GM18870 (cell line): ENCODE measurements at regions not wholly inside any gene's neighbourhood (a gene's known extent, or its start where the extent isn't known, plus 50 kb on each side); places are given as distances from the start of the nearest gene placed in this dataset.

Experiments
- ATAC-seq: cut with Tn5 transposase; IDR thresholded peaks from one replicate; pipeline ENCODE4 v1.9.1; 2021; ENCODE audit warnings: moderate library complexity; ENCODE audit not compliant: unreplicated experiment

DNA sequence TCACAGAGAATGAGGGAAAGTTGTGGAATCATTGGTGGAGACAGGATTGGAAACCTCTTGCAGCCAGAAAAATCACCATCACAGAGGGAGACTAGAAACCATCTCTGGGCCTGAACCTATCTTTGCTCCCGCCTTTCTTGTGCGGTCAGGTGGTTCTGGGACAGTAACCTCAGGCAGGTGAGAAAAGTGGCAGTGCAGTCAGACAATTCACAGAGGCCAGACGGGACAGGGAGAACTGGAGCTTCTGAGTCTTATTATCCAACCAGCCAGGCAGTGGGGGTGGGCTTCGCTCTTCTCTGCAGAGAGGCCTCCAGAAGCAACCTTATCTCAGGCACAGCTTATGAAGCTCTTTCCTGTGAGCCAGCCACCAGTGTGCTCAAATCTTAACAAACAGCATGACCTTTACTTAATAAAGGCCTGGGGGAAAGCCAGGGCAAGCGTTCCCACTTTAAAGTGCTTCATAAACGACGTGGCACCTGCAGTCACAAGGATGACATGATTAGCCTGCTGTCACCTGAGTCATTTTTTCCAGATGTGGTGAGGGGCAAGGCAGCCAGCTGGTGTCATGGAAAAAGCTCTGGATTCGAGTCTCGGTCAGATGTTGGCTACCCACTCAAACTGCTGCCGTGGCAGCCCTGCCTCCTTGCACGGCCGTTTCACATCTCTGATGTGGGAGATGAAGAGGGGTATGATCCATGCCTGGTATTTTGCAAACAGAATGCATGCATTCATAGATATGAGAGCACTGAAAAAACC, 109.7 kb downstream of the B3GNT2 start:
- no peak for ATAC-seq

- ATAC-seq = no peak
Measured at GRCh38 chr2:62304429-62305417, 108.8 kb downstream of the B3GNT2 start.

DNA sequence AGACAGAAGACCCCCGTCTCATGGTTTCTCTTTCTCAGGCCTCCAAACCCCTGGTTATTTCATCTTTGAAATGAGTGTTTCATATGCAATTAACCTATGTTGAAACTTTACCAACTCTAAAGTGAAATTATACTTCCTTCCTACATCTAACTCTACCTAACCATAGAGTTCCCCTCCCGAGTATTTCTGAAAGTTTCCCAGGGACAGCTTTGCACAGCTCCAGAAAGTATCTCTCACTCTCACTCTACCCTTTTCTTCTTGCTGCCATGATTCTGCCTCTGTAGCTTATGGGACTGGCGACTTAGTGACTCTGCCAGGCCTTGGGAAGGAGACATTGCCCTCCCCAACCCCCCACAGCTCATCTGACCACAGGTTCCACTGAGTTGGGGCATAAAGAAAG, 107.9 kb downstream of the B3GNT2 start:
- ATAC-seq = peak; percentile 30

DNA sequence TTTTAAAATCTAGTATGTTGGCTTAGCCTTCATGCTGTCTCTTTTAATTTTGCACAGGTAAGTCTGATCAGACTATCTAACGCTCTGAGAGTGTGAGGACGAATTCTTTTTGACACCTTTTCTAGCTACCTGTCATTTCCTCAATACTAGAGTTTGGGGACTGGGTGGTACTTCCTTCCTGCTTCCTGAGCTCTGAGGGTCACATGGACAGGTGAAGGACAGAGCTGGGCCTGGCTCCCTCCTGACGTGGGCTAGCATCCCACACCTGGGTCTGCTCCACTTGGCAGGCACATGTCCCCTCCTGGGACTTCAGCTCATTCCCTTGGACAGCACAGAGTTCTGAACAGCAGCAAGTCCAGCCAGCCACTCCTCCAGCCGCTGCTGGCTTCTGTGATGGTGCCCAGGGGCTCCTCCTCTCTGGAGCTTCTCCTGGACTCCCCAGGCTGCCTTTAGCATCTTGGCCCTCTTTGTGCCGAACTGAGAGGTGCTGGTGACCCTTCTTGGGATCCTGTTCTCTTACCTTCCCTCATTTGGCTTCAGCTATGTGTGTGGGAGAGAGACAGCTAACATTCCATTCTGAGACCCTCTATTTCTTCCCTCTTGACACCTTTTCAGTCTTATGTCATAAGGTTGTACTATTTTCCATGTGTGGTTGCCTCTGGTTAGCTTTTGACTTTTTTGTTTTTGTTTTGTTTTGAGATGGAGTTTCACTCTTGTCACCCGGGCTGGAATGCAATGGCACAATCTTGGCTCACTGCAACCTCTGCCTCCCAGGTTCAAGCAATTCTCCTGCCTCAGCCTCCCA, 106.9 kb downstream of the B3GNT2 start:
- ATAC-seq = no peak

DNA sequence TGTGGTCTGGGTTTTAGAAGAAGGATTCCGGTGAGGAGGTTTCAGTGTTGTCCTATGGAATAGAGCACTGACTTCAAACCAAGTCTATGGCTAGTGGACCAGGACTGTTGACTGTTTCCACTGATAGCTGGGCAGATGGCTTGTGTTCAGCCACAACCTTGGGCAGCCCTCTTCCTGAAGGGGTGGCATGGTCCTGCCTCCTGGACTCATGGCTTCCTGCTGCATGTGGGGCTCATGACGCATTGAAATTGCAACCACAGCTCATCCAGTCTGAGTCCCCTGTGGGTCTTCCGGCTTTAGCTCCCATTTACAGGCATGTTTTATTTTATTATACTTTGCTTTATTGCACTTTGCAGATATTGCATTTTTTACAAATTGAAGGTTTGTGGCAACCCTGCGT, 105.0 kb downstream of the B3GNT2 start:
- ATAC-seq = no peak

DNA sequence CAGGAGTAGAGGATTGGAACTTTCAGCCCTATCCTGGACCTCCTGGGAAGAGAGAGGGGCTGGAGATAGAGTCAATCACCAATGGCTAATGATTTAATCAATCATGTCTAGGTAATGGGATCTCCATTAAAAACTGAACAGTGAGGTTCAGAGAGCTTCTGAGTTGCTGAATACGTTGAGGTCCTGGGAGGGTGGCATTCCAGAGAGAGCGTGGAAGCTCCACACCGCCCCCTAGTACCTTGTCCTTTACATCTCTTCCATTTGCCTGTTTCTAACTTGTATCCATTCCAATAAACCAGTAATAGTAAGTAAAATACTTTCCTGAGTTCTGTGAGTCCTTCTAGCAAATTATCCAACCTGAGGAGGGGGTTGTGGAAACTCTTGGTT, 101.7 kb downstream of the B3GNT2 start:
- ATAC-seq = no peak

- ATAC-seq = no peak
Measured at GRCh38 chr2:62296832-62297623, 101.1 kb downstream of the B3GNT2 start.

GRCh38 chr2:62296034-62296831, 100.3 kb downstream of the B3GNT2 start:
- no peak for ATAC-seq

- ATAC-seq = peak; percentile 72
Measured at GRCh38 chr2:62293490-62294271, 97.8 kb downstream of the B3GNT2 start.

- ATAC-seq = peak; percentile 3
Measured at GRCh38 chr2:62293151-62293489, 97.2 kb downstream of the B3GNT2 start.

DNA sequence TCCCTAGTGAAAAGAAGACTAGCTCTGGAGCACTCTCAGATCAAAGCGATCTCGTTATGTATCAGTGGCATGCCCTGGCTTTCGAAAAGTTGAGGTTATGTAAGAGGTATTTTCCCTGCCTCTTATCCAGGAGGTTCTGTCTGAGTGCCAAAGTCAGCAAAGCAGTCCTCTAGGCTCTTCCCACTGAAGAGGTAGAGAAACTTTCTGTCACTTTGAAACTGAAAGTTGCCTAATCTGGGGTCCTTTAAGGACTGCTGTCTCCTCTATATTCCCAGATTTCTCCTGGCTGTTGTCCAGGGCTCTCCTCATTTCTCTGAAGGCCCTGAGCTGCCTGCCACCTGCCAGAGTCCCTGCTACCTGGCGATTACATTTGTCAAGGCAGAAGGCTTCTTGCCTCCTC, 96.3 kb downstream of the B3GNT2 start:
- ATAC-seq = no peak

GRCh38 chr2:62291517-62292137, 95.7 kb downstream of the B3GNT2 start:
- no peak for ATAC-seq

GRCh38 chr2:62291052-62291451, 95.1 kb downstream of the B3GNT2 start:
- ATAC-seq = no peak

DNA sequence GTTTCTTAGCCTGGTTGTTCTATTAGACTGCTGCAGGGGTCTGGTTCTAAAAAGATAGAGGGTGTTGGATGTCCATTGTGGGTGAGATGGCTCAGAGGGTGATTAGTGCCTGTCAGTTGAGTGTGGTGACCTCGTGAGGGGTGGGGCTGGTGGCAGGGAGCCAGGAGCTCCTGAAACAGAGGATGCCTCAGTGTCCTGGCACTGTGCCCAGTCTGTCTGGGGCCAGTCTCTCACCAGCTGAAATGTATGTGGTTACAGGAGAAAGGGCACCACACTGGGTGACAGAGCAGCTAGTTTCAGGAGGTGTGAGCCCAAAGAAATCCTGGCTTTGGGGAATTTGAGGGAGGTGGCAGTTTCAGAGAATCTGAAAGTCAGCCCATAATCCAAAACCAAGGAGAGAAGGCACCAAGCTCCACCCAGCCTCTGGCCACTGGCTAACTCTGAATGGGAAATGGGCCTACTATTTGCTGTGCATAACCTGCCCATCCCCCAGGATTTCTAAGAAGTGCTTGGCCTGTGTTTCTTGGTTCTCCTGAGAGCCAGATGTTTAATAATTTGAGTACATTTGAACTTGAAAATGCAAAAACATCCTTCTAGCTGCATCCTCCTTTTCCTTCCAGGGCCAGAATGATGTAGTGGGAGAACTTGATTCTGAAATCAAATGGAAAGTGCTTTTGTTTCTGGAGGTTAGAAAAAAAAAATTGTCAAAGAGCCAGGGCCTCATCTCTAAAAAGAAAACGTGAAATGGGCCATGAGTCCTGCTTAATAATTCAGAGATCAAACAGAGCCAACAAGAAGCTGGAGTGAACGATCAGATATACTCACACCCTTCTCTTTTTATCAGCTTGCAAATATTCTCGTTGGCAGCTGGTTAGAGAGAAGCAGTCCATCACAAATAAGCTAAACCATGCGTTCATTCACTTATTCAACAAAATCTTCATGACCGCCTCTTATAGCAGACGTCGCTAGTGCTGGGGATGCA, 92.3 kb downstream of the B3GNT2 start:
- ATAC-seq = peak; percentile 74

- no peak for ATAC-seq
Measured at GRCh38 chr2:62287282-62287681, 91.4 kb downstream of the B3GNT2 start.

- ATAC-seq = no peak
Measured at GRCh38 chr2:62286089-62286785, 90.3 kb downstream of the B3GNT2 start.

- ATAC-seq = no peak
Measured at GRCh38 chr2:62284980-62285379, 89.1 kb downstream of the B3GNT2 start.
